ENCODE measurements at regions not wholly inside any gene's neighbourhood (a gene's known extent, or its start where the extent isn't known, plus 50 kb on each side); places are given as distances from the start of the nearest gene placed in this dataset. TPM values are rescaled to one million over a fixed set of nuclear protein-coding genes. Genes with fewer than 3 reads are reported as not detected.

Small RNAs in the stretch of these regions (small RNA-seq; reads per million reads assigned to genes)
- gene RF00019: not detected

Measured in Karpas-422 (cell line).